GM21390 (cell line): ENCODE measurements at regions not wholly inside any gene's neighbourhood (a gene's known extent, or its start where the extent isn't known, plus 50 kb on each side); places are given as distances from the start of the nearest gene placed in this dataset.
"Not testable (repeated sequence)": the region's sequence is repeated elsewhere in the genome, so short reads cannot be mapped to it uniquely, and the experiment has no call there.

ENCODE experiments used
- ATAC-seq: cut with Tn5 transposase; IDR thresholded peaks from one replicate; pipeline ENCODE4 v1.9.1; 2021; ENCODE audit not compliant: unreplicated experiment

DNA sequence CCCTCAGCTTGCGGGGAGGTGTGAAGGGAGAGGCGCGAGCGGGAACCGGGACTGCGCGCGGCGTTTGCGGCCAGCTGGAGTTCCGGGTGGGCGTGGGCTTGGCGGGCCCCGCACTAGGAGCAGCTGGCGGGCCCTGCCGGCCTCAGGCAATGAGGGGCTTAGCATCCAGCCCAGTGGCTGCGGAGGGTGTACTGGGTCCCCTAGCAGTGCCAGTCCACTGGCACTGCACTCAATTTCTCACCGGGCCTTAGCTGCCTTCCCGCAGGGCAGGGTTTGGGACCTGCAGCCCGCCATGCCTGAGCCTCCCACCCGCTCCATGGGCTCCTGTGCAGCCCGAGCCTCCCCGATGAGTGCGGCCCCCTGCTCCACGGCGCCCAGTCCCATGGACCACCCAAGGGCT, 163.5 kb upstream of the PTCH1 start:
- ATAC-seq: not testable (repeated sequence)

- ATAC-seq: no peak
Measured at GRCh38 chr9:95679874-95680273, 163.1 kb upstream of the PTCH1 start.

DNA sequence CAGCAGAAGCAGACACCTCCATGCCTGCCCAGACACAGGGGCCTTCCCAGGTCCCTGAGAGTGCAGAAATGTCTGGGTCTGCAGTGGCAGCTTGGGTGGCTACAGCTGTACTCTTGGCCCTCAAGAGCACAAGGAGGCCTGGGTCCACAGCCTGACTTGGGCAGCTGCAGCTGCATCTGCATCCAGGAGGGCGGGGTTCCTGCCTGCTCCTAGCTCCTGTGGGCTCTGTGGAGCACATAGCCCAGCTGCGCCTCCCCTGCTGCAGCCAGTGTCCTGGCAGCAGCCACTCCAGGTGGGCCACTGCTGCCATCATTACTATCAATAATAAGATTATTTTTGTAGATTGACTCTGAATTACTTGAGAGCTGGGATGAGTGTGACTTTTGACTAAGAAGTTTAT, 162.0 kb upstream of the PTCH1 start:
- no peak for ATAC-seq

- no peak for ATAC-seq
Measured at GRCh38 chr9:95670122-95670521, 153.4 kb upstream of the PTCH1 start.

GRCh38 chr9:95669253-95669652, 152.5 kb upstream of the PTCH1 start:
- no peak for ATAC-seq

GRCh38 chr9:95667789-95668188, 151.0 kb upstream of the PTCH1 start:
- ATAC-seq: no peak

DNA sequence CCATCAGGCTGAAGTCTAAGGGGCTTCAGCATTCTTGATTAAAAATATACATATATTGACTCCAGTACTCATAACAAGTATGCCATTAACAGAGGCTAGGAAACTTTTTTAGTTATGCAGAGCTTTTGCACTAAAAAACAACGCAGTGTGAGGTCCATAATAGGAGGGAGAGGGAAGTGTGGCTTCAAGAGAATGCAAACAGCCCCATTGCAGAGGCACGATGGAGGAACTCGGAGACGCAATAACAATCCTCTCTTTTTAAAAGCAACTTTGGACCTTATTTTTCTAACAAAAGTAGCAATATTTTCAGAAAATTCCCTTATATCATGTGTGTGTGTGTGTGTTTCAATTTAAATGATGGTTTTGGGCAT, 150.0 kb upstream of the PTCH1 start:
- no peak for ATAC-seq

- ATAC-seq: no peak
Measured at GRCh38 chr9:95666096-95666784, 149.5 kb upstream of the PTCH1 start.

DNA sequence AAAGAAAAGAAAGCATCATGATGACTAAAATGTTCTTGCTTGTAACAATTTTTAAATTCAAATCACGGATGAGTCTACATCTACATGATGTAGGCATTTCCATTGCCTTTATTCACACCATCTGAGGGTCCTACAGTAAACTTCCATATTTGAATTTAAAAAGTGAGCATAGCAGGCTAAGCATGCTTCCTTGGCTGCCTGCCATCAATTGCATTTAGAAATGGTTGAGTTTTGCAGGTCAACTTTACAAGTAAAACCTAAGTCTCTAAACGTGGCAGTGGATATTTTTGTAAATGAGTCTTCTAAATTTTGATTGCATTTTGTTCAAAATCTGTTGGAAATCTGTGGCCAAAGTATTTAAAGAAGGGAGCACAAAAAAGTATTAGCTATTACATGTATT, 136.5 kb upstream of the PTCH1 start:
- ATAC-seq: no peak

DNA sequence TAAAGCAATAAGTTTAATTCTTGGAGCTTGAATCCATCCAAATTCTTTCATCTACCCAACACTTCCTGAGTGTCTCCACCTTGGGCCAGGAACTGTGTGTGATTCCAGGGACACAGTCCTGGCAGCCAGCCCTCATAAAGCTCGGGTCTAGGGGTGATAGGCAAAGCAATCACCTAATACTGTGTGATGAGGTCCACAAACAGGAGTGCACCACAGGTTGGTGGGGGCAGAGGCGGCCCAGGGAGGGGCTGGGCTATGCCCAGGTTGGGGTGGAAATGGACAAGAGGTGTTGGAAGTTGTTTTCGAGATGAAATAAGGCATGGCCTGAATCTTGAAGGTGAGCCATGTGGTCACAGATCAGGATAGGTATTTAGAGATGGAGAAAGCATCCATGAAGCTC, 133.9 kb upstream of the PTCH1 start:
- no peak for ATAC-seq

DNA sequence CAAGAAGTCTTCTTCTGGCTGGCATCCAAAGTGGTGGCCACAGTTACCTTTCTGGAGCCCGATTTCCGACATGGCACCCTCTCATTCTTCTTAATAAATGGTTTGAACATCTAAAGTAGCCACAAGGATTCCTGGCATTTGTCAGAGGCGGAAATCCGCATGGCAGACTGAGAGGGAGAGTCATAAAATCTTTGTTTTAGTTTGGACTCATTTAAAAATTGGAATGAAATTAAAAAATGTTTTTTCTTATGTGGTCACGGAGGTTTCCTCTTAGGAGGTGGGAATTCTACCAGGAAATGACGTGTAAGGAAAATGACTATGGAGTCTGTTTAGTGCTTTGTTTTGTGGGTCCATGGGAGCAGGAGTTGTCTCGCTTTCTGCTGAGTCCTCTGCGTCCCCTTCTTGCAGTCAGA, 133.0 kb upstream of the PTCH1 start:
- ATAC-seq: no peak

DNA sequence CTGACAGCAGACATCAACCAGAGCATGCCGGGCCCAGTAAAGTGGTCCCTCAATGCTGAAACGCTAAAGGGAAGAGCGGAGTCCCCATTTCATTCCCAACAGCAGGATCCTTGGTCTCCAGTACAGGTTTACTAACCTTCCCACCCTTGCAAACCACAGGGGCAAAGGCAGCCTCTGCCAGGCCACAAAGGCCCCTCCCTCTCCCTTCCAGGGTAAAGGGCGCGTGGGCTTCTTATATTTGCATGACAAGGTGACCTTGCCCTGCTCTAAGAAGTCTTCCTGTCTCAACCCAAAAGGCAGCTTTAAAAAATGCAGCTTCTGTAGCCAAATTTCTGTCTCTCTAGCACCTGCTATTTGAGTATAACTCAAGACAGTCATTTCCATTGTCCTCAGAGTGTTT, 131.5 kb upstream of the PTCH1 start:
- ATAC-seq: no peak

- ATAC-seq: no peak
Measured at GRCh38 chr9:95645992-95646391, 129.2 kb upstream of the PTCH1 start.

- no peak for ATAC-seq
Measured at GRCh38 chr9:95645579-95645978, 128.8 kb upstream of the PTCH1 start.

DNA sequence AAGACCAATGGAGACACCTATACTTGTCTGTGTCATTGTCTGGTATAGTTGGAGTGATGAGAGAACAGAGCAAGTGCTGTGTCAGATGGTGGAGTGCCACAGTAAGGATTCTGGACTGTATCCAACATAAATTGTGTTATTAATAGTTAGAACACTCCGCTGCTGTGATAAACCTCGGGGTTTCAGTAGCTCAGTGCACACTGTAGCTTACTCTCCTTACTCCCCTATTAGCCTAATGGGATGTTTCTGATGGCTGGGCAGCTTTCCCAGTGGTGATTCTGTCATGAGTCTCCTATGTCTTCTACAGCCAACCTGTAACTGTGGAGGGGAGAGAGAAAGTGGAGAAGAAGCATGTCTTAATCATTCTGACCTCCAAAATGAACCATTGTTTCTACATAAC, 127.6 kb upstream of the PTCH1 start:
- no peak for ATAC-seq

- ATAC-seq: no peak
Measured at GRCh38 chr9:95643619-95644018, 126.8 kb upstream of the PTCH1 start.

DNA sequence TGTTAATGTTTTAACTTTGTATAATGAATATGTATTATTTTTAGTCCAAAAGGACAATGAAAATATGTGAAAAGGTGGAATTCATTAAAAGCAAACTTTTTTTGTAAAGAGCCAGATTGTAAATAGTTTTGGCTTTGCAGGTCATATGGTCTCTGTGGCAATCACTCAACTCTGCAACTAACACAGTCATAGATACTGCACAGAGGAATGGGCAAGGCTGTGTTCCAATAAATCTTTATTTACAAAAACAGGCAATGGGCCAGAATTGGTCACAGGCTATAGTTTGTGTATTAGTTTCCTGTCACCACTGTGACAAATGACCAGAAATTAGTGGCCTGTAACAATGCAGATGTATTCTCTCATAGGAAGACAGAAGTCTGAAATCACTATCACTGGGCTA, 125.4 kb upstream of the PTCH1 start:
- ATAC-seq: no peak

DNA sequence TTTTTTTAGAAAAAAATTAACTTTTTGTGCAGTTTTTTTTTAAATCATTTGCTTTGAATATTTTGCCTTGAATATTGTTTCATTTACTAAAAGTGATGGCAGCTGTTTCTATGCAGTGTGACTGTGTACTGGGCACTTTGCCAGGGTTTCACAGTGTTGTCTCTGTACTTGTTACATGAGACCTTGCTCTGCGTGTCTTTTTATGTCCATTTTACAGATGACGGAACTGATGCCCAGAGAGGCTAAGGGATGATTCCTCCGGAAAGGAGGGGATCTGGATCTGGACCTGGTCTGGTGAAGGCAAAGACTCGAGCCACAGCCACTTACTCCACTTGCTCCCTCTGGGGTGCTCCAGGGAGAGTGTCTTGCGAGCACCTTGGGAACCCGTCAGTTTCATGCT, 124.8 kb upstream of the PTCH1 start:
- no peak for ATAC-seq

DNA sequence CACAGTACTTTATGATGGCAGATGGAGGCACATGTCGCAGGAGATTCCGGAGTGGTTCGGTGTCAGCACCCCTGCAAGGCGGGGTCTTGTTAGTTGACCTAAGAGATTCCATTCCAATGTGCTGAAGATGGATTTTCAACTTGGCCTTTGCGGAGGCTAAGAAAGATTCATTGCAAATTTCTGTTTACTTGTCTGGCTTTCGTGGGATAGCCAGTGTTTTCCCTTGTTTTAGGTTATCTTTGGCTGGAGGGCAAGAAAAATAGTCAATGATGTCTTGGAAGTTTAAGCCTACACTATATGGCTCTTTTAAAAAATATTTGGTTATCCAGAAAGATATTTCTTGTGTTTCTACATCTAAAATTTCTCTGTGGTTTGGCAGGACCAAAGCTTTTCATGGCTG, 123.6 kb upstream of the PTCH1 start:
- ATAC-seq: no peak

DNA sequence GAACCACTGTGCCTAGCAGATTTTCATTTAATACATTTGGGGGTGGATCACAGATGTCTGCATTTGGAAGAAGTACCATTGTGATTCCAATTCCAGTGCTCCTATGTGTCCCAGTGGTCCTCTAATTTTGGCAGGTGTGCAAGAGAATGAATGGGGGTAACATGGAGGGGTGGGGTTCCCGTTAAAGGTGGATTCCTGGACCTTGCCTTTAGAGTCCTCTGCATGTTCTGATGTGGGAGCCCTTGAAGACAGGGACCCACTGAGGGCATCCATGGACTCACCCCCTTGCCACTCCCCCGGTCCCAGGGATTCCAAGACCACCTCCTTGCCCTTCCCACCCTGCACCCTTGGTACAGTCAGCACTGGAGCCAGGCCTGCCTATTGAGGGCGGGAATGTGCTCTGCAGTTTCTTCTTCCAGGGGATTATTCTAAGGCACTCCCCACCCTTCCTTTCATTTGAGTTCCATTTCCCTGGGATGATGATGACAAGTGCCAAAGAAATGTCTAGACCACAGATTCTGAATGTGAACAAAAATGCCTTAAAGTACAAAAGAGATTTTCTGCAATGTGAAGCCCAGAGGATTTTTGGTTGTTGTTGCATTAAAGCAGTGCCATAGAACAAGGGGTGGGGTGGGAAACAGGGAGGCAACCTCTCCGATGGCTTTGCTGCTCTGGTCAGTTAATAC, 119.4 kb upstream of the PTCH1 start:
- no peak for ATAC-seq

GRCh38 chr9:95634536-95634935, 117.8 kb upstream of the PTCH1 start:
- no peak for ATAC-seq

GRCh38 chr9:95634114-95634513, 117.3 kb upstream of the PTCH1 start:
- no peak for ATAC-seq

DNA sequence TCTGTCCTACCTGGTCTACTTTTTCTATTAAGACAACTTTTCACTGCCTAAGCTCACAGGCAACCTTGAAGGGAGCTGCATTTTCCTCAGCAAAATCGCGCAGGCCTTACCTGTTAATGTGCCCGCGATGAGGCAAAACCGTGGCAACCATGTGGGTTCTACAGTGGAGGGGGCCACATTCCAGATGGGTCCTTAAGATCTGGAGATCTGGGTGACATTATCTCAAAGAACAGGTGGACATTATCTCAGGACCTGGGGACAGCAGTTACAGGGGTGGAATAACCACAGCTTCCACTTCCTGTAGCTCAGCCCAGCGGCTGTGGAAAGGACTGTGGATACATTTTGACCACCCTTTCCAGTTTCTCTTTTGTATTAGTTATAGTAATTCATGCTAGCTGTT, 112.8 kb upstream of the PTCH1 start:
- no peak for ATAC-seq
